GM12892 (cell line): ENCODE measurements at regions not wholly inside any gene's neighbourhood (a gene's known extent, or its start where the extent isn't known, plus 50 kb on each side); places are given as distances from the start of the nearest gene placed in this dataset.
A peak's percentile ranks its signal among the peaks of the same experiment; 100 is the strongest.
"Not testable (repeated sequence)": the region's sequence is repeated elsewhere in the genome, so short reads cannot be mapped to it uniquely, and the experiment has no call there.

Source experiments
- DNase-seq: peaks from one replicate; pipeline ENCODE4 v3.0.0; 2011; ENCODE audit not compliant: insufficient read length
- FAIRE-seq: peaks from 2 replicates; lab custom pipeline; 2011; peaks lifted over from hg19 to GRCh38; lab: Jason Lieb, UNC
- POLR2A ChIP-seq: IDR thresholded peaks from 2 replicates; pipeline ENCODE4 v1.6.1; 2011; ENCODE audit warnings: low read depth, low read length, control low read depth
- POLR2AphosphoS5 ChIP-seq: IDR thresholded peaks from 2 replicates; pipeline ENCODE4 v1.6.1; 2011; ENCODE audit warnings: low read depth, low read length, control low read depth
- TAF1 ChIP-seq: IDR thresholded peaks from 2 replicates; pipeline ENCODE4 v1.6.1; 2011; ENCODE audit warnings: low read depth, mild to moderate bottlenecking, control low read depth, low read length, borderline replicate concordance

GRCh38 chr18:62651276-62652056 is 63.9 kb upstream of the PHLPP1 start:
- no peak for TF ChIP-seq TAF1
- no peak for TF ChIP-seq POLR2AphosphoS5
- TF ChIP-seq POLR2A: no peak
- DNase-seq (no peak), FAIRE-seq (peak; percentile 74)

GRCh38 chr18:62652057-62652629 is 63.2 kb upstream of the PHLPP1 start:
- not testable (repeated sequence) for DNase-seq, FAIRE-seq

GRCh38 chr18:62655520-62656219 is 59.7 kb upstream of the PHLPP1 start:
- no peak for TF ChIP-seq TAF1
- no peak for TF ChIP-seq POLR2AphosphoS5
- no peak for TF ChIP-seq POLR2A
- DNase-seq (no peak), FAIRE-seq (no peak)

GRCh38 chr18:62658028-62658427 is 57.3 kb upstream of the PHLPP1 start:
- FAIRE-seq (no peak), DNase-seq (no peak)
- TF ChIP-seq POLR2A: no peak
- TF ChIP-seq POLR2AphosphoS5: no peak
- no peak for TF ChIP-seq TAF1

GRCh38 chr18:62659698-62660097 is 55.6 kb upstream of the PHLPP1 start:
- TF ChIP-seq POLR2A: no peak
- TF ChIP-seq POLR2AphosphoS5: no peak
- TF ChIP-seq TAF1: no peak
- DNase-seq: no peak
- no peak for FAIRE-seq

- no peak for FAIRE-seq
- no peak for DNase-seq
- TF ChIP-seq TAF1 (no peak), POLR2A (no peak), POLR2AphosphoS5 (no peak)
Observed at GRCh38 chr18:62660691-62661090, 54.6 kb upstream of the PHLPP1 start.

GRCh38 chr18:62663731-62664336 is 51.5 kb upstream of the PHLPP1 start:
- FAIRE-seq (no peak), DNase-seq (peak; percentile 17)
- TF ChIP-seq POLR2AphosphoS5: no peak
- TF ChIP-seq POLR2A: no peak
- no peak for TF ChIP-seq TAF1

GRCh38 chr18:62664414-62664813 is 50.9 kb upstream of the PHLPP1 start:
- no peak for TF ChIP-seq TAF1
- TF ChIP-seq POLR2AphosphoS5: no peak
- no peak for TF ChIP-seq POLR2A
- DNase-seq (no peak), FAIRE-seq (peak; percentile 68)

GRCh38 chr18:62665188-62665587 is 50.2 kb upstream of the PHLPP1 start:
- DNase-seq (no peak), FAIRE-seq (no peak)
- TF ChIP-seq POLR2AphosphoS5 (no peak), TAF1 (no peak), POLR2A (no peak)
